IPS-18a (cell line): ENCODE measurements at regions not wholly inside any gene's neighbourhood (a gene's known extent, or its start where the extent isn't known, plus 50 kb on each side); places are given as distances from the start of the nearest gene placed in this dataset.

Source experiments
- H3K27ac ChIP-seq: one replicate; pipeline ENCODE4 v1.5.1; 2013; ENCODE audit warnings: low read length
- H3K27me3 ChIP-seq: one replicate; pipeline ENCODE4 v1.6.1; 2013; ENCODE audit warnings: mild to moderate bottlenecking, low read length; ENCODE audit not compliant: control insufficient read depth, insufficient read depth
- H3K36me3 ChIP-seq: one replicate; pipeline ENCODE4 v1.6.1; 2013; ENCODE audit warnings: low read depth, low read length; ENCODE audit not compliant: control insufficient read depth
- H3K4me1 ChIP-seq: one replicate; pipeline ENCODE4 v1.6.1; 2013; ENCODE audit warnings: low read depth, low read length; ENCODE audit not compliant: control insufficient read depth
- H3K4me3 ChIP-seq: one replicate; pipeline ENCODE4 v1.5.1; 2013; ENCODE audit warnings: low read length
- H3K9ac ChIP-seq: one replicate; pipeline ENCODE4 v1.6.1; 2013; ENCODE audit warnings: mild to moderate bottlenecking, low read length, moderate library complexity
- H3K9me3 ChIP-seq: one replicate; pipeline ENCODE4 v1.6.1; 2013; ENCODE audit warnings: low read depth, low read length; ENCODE audit not compliant: control insufficient read depth

GRCh38 chr4:140243278-140243753 lies 89.3 kb upstream of the MAML3 start:
- H3K4me3 ChIP-seq: no peak overlapping the region
- no peak overlapping the region for H3K9ac ChIP-seq
- H3K36me3 ChIP-seq: no peaks in the 10 kb centered on the region
- no peaks in the 10 kb centered on the region for H3K27me3 ChIP-seq
- no peak overlapping the region for H3K27ac ChIP-seq
- H3K9me3 ChIP-seq: no peaks in the 10 kb centered on the region
- peaks cover 27% of the 10 kb centered on the region for H3K4me1 ChIP-seq

GRCh38 chr4:140242357-140243277 lies 88.6 kb upstream of the MAML3 start:
- no peaks in the 10 kb centered on the region for H3K27me3 ChIP-seq
- H3K4me3 ChIP-seq: no peak overlapping the region
- H3K36me3 ChIP-seq: no peaks in the 10 kb centered on the region
- no peaks in the 10 kb centered on the region for H3K9me3 ChIP-seq
- no peak overlapping the region for H3K27ac ChIP-seq
- peaks cover 34% of the 10 kb centered on the region for H3K4me1 ChIP-seq
- H3K9ac ChIP-seq: no peak overlapping the region

- Histone ChIP-seq H3K27me3 (no peaks in the 10 kb centered on the region), H3K9me3 (no peaks in the 10 kb centered on the region), H3K4me1 (peaks cover 46% of the 10 kb centered on the region), H3K9ac (no peak overlapping the region), H3K27ac (no peak overlapping the region), H3K4me3 (no peak overlapping the region), H3K36me3 (no peaks in the 10 kb centered on the region)
Measured at GRCh38 chr4:140240237-140240636, 86.3 kb upstream of the MAML3 start.

- Histone ChIP-seq H3K27ac (no peak overlapping the region), H3K36me3 (no peaks in the 10 kb centered on the region), H3K4me1 (peaks cover 50% of the 10 kb centered on the region), H3K4me3 (no peak overlapping the region), H3K27me3 (no peaks in the 10 kb centered on the region), H3K9me3 (no peaks in the 10 kb centered on the region), H3K9ac (peak overlapping the region; percentile 24)
Measured at GRCh38 chr4:140239311-140239710, 85.3 kb upstream of the MAML3 start.

- H3K9ac ChIP-seq: peak overlapping the region; percentile 56
- H3K27me3 ChIP-seq: no peaks in the 10 kb centered on the region
- H3K4me3 ChIP-seq: peak overlapping the region; percentile 49
- H3K36me3 ChIP-seq: no peaks in the 10 kb centered on the region
- H3K4me1 ChIP-seq: peaks cover 50% of the 10 kb centered on the region
- no peaks in the 10 kb centered on the region for H3K9me3 ChIP-seq
- peak overlapping the region; percentile 67 for H3K27ac ChIP-seq
Measured at GRCh38 chr4:140238351-140239056, 84.5 kb upstream of the MAML3 start.

- H3K4me1 ChIP-seq: peaks cover 43% of the 10 kb centered on the region
- H3K9ac ChIP-seq: peak overlapping the region; percentile 56
- peak overlapping the region; percentile 67 for H3K27ac ChIP-seq
- H3K27me3 ChIP-seq: no peaks in the 10 kb centered on the region
- H3K4me3 ChIP-seq: peak overlapping the region; percentile 49
- H3K9me3 ChIP-seq: no peaks in the 10 kb centered on the region
- H3K36me3 ChIP-seq: no peaks in the 10 kb centered on the region
Measured at GRCh38 chr4:140237616-140238350, 83.8 kb upstream of the MAML3 start.

GRCh38 chr4:140236654-140237169 lies 82.7 kb upstream of the MAML3 start:
- Histone ChIP-seq H3K9ac (peak overlapping the region; percentile 56), H3K4me1 (peaks cover 42% of the 10 kb centered on the region), H3K4me3 (peak overlapping the region; percentile 46), H3K27ac (no peak overlapping the region), H3K9me3 (no peaks in the 10 kb centered on the region), H3K36me3 (no peaks in the 10 kb centered on the region), H3K27me3 (no peaks in the 10 kb centered on the region)

GRCh38 chr4:140234697-140235060 lies 80.7 kb upstream of the MAML3 start:
- no peaks in the 10 kb centered on the region for H3K36me3 ChIP-seq
- H3K27me3 ChIP-seq: no peaks in the 10 kb centered on the region
- H3K9ac ChIP-seq: no peak overlapping the region
- H3K9me3 ChIP-seq: no peaks in the 10 kb centered on the region
- peaks cover 39% of the 10 kb centered on the region for H3K4me1 ChIP-seq
- no peak overlapping the region for H3K27ac ChIP-seq
- H3K4me3 ChIP-seq: no peak overlapping the region

- no peaks in the 10 kb centered on the region for H3K27me3 ChIP-seq
- no peaks in the 10 kb centered on the region for H3K36me3 ChIP-seq
- no peaks in the 10 kb centered on the region for H3K9me3 ChIP-seq
- no peak overlapping the region for H3K27ac ChIP-seq
- H3K4me1 ChIP-seq: peaks cover 34% of the 10 kb centered on the region
- no peak overlapping the region for H3K4me3 ChIP-seq
- no peak overlapping the region for H3K9ac ChIP-seq
Measured at GRCh38 chr4:140233791-140234696, 80.1 kb upstream of the MAML3 start.

- Histone ChIP-seq H3K9me3 (no peaks in the 10 kb centered on the region), H3K4me3 (no peak overlapping the region), H3K9ac (no peak overlapping the region), H3K36me3 (no peaks in the 10 kb centered on the region), H3K27ac (no peak overlapping the region), H3K27me3 (no peaks in the 10 kb centered on the region), H3K4me1 (peaks cover 18% of the 10 kb centered on the region)
Measured at GRCh38 chr4:140229881-140230280, 75.9 kb upstream of the MAML3 start.
